HL-60/S4 treated with retinoic acid at 250 ng/mL for 4 days and 3 days (cell line): ENCODE measurements at regions not wholly inside any gene's neighbourhood (a gene's known extent, or its start where the extent isn't known, plus 50 kb on each side); places are given as distances from the start of the nearest gene placed in this dataset.
"Not testable (repeated sequence)": the region's sequence is repeated elsewhere in the genome, so short reads cannot be mapped to it uniquely, and the experiment has no call there.

Source experiments
- in situ Hi-C: fragments of 300-500 bp; cut with MboI; formaldehyde crosslinking; loops from 2 replicates; pipeline ENCODE4 v1.7.0; 2022; ENCODE audit warnings: low sequenced_read_pairs

DNA sequence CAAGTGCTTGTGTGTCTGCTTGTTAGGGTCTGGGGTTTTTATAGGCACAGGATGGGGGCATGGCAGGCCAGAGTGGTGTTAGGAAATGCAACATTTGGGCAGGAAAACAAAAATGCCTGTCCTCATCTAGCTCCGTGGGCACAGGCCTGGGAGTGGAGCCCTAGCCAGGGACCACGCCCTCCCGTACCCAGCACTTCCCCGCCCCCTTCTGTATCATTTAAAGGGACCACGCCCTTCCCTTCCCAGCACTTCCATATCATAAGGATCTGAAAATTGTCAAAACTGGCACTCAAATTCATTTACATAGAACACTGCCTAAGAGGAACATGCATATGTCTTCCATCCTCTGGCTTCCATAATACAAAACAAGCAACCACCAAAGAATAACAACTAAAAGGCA, 185.8 kb downstream of the B3GLCT start:
- in situ Hi-C loops, result no loop called here

GRCh38 chr13:31394506-31394905, 194.7 kb downstream of the B3GLCT start:
- in situ Hi-C loops, result no loop called here

DNA sequence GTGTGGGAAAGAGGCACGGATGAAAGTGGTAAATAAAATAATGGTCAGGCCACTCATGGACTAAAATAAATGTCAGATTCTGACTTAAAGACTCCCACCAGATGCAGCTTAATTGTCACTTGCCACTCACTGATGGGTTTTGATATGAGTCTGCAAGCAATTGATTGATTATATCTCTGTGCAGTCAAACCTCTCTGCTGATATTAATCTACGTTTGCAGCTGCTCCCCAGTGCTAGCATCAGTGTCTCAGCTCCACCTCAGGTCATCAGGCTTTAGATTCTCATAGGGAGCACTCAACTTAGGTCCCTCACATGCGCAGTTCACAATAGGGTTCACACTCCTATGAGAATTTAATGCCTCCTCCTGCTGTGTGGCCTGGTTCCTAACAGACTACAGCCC, 195.3 kb downstream of the B3GLCT start:
- in situ Hi-C loops, result no loop called here

GRCh38 chr13:31399690-31400089, 199.9 kb downstream of the B3GLCT start:
- in situ Hi-C loops, result no loop called here

- in situ Hi-C loops, result not testable (repeated sequence)
These were observed 203.9 kb downstream of the B3GLCT start for GRCh38 chr13:31403711-31404110.

DNA sequence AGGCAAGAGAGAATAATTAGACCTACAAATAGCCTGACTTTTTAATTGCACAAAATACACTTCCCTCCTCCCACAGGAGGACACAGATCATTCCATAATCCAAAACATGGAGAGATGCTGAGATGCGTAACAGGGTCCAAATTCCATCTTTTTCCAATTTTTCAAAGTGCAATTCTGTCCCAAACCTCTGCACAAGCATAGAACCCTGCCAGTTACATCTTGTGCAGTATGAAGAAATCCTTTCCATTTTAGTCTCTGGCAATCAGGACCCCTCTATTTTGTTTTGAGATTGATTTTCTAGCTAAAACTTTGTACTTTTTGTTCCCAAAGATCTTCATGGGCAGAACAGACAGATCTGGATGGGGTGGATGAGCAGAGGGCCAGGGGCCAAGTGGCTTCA, 209.2 kb downstream of the B3GLCT start:
- in situ Hi-C loops, result no loop called here

- in situ Hi-C loops, result no loop called here
These were observed 210.0 kb downstream of the B3GLCT start for GRCh38 chr13:31409678-31410356.

- in situ Hi-C loops, result no loop called here
These were observed 213.7 kb downstream of the B3GLCT start for GRCh38 chr13:31413516-31413915.

DNA sequence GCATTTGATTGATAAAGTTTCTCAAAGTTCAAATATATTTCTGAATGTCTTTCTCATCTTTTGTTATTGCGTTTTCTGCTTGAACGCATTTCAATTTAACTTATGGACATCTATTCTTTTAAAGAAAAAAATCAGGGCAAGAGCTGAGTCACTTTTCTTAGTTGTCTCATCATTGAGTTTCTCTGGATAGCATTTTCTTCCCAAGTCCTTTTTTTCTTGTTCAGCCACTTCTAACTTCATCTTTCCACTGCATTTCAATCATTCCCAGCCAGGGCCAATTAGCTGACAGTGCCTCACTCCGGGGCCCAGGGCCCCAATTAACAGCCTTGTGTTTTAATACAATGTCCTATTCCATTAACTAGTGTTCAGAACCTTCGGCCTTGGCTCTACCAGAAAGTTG, 216.3 kb downstream of the B3GLCT start:
- in situ Hi-C loops, result no loop called here

DNA sequence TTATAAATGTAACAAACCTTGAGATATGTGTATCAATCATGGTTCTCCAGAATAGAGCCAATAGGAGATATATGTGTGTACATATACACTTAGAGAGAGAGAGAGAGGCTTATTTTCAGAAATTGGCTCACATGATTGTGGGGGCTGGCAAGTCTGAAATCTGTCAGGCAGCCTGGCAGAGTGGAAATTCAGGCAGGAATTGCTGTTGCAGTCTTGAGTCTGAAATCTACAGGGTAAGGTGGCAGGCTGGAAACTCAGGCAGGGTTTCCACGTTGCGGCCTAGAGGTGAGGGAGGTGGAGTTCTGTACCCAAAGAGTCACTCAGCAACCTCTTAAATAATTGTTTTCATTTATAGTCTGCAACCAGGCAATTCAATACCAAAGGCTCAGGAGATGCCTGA, 218.4 kb downstream of the B3GLCT start:
- in situ Hi-C loops, result no loop called here

GRCh38 chr13:31421756-31422155, 222.0 kb downstream of the B3GLCT start:
- in situ Hi-C loops, result no loop called here

DNA sequence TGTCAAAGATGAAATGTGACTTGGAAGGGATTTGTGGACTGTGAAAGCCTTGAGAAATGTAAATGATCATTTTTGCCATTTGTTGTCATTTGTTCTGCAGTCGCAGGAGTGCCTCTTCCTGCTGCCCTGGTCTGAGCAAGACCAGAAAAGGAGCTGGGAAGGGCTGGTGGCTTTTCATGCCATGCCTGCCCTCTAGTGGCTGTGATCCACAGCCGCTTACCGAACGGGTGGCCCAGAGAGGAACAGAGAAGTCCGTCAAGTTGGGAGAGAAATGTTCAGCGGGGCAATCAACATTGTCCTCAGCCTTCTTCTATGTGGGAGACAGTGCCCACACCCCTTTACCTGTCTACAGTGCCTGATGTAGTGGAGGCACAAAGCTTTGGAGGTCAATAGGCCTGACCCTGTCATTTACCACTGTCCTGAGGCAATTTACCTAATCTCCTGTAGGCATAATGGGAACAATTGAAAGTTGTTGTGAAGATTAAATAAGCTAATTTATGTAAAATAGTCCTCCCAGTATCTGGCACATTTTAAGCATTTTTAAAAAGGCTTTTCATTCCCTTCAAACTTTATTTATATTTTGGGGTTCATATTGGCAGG, 224.5 kb downstream of the B3GLCT start:
- in situ Hi-C loops, result no loop called here

DNA sequence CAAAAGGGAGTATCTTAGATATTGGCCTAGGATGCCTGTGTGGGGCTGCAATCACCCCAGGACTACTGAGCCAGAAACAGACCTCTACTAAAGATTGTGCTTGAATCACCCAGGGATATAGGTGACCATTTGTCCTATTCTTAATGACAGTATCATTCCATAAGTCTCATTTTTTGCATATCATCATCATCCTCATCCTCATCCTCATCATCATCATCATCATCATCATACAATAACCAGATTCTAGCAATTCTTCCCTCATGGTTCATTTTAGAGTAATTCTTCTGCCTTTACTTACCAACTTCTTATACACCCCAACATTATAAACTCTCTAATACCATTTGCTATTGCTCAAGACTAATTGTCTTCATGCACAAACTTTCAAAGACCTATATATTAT, 226.6 kb downstream of the B3GLCT start:
- in situ Hi-C loops, result loop anchor here (25.0 kb wide), 1 partner anchor 311 kb away; the partner anchor contains the start of gene RXFP2

GRCh38 chr13:31427151-31428100, 227.7 kb downstream of the B3GLCT start:
- in situ Hi-C loops, result loop anchor here (25.0 kb wide), 1 partner anchor 310 kb away; the partner anchor contains the start of gene RXFP2

GRCh38 chr13:31431722-31432137, 232.0 kb downstream of the B3GLCT start:
- in situ Hi-C loops, result loop anchor here (25.0 kb wide), 1 partner anchor 306 kb away; the partner anchor contains the start of gene RXFP2

DNA sequence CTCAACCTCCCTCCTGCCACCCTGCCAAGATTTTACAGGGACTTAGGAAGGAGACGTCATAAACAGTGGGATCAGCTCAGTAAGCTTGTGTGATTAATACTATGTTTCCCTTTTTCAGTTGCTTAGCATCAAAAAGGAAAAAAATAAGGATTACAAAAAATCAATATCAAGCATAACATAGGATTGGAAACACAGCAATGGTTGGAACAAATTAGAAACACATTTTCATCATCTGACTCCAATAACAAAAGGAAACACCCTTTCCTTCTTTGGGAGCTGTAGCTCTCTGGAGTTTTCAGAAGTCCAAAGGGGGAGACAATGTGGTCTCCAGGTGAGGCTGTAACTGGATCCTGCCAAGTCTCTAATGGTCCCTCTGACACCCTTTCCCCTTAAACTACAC, 233.4 kb downstream of the B3GLCT start:
- in situ Hi-C loops, result loop anchor here (25.0 kb wide), 1 partner anchor 304 kb away; the partner anchor contains the start of gene RXFP2

DNA sequence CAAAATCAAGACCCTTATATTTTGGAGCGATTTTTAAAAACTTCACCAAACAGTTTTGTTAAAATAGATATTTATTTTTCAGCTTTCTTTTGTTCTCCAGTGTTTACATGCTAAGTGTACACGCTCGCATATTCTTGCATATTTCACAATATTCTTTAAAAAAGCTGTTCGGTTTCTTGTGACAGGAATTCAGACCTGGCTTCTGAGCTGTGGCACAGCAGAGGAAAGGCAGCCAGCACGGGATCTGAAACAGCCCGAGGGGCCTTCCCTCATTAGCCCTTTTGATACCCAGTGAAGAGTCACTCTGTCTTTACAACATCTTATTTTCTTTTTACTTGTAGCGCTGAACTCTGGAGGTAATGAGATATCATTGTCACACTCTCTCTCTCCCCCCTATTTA, 234.0 kb downstream of the B3GLCT start:
- in situ Hi-C loops, result loop anchor here (25.0 kb wide), 1 partner anchor 304 kb away; the partner anchor contains the start of gene RXFP2

GRCh38 chr13:31434613-31435012, 234.8 kb downstream of the B3GLCT start:
- in situ Hi-C loops, result loop anchor here (25.0 kb wide), 1 partner anchor 303 kb away; the partner anchor contains the start of gene RXFP2

GRCh38 chr13:31435536-31435935, 235.8 kb downstream of the B3GLCT start:
- in situ Hi-C loops, result loop anchor here (25.0 kb wide), 1 partner anchor 302 kb away; the partner anchor contains the start of gene RXFP2

GRCh38 chr13:31436478-31436877, 236.7 kb downstream of the B3GLCT start:
- in situ Hi-C loops, result loop anchor here (25.0 kb wide), 1 partner anchor 301 kb away; the partner anchor contains the start of gene RXFP2

DNA sequence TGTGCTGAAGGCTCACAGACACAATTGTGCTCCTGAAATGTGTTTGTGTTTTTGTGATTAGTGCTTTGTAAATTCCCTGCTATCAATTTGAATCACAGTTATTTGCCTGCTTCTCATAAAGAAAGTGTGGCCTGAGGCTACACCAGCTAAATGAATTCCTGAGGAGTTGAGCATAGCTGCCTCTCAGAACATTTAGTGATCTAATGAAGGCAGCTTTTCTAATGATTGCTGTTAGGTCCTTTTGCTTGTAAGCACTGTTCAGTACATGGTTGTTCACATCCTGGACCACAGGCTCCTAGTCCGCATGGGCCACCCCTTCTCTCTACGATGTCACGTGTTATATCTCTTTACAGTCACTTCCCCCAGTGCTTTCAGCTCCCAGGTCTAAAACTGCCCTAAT, 238.2 kb downstream of the B3GLCT start:
- in situ Hi-C loops, result loop anchor here (25.0 kb wide), 1 partner anchor 299 kb away; the partner anchor contains the start of gene RXFP2
